ENCODE measurements at regions not wholly inside any gene's neighbourhood (a gene's known extent, or its start where the extent isn't known, plus 50 kb on each side); places are given as distances from the start of the nearest gene placed in this dataset.

- no peak overlapping the region for H3K27ac ChIP-seq (ENCODE audit: control insufficient read depth, insufficient read depth, low read length)
Observed at GRCh38 chr6:88374553-88374952, 208.4 kb upstream of the CNR1 start.

GRCh38 chr6:88371480-88371879 is 205.3 kb upstream of the CNR1 start:
- H3K27me3 ChIP-seq (ENCODE audit: control insufficient read depth, extremely low read depth, insufficient read depth, low read length): peaks cover 8% of the 10 kb centered on the region
- no peak overlapping the region for H3K4me3 ChIP-seq (ENCODE audit: control insufficient read depth in 2 of 3, extremely low read depth in 1 of 3, insufficient read depth in 2 of 3, low read depth in 1 of 3, low read length in 3 of 3)
- H2AFZ ChIP-seq (ENCODE audit: control insufficient read depth, low read length): no peak overlapping the region
- no peaks in the 10 kb centered on the region for H3K4me1 ChIP-seq (ENCODE audit: control insufficient read depth, extremely low read depth, insufficient read depth, low read length)
- no peak overlapping the region for H3K9ac ChIP-seq (ENCODE audit: control insufficient read depth, extremely low read depth, insufficient read depth, low read length)
- dilution Hi-C loops (cut with MboI; ENCODE audit: extremely low pct_ligation_motif_present, low sequenced_read_pairs): no loop called here
- no peaks in the 10 kb centered on the region for H3K79me2 ChIP-seq (ENCODE audit: control insufficient read depth, insufficient read depth, low read length)
- FAIRE-seq (no peak), DNase-seq (ENCODE audit: low read depth, low spot score) (no peak)
- H3K27ac ChIP-seq (ENCODE audit: control insufficient read depth, insufficient read depth, low read length): no peak overlapping the region
- no peak overlapping the region for H3K4me2 ChIP-seq (ENCODE audit: control insufficient read depth, extremely low read depth, insufficient read depth, low read depth, low read length)
- no peaks in the 10 kb centered on the region for H4K20me1 ChIP-seq (ENCODE audit: control insufficient read depth, extremely low read depth, insufficient read depth, low read length)
- H3K9me1 ChIP-seq (ENCODE audit: control insufficient read depth, extremely low read depth, insufficient read depth, low read length): no peaks in the 10 kb centered on the region
- H3K36me3 ChIP-seq (ENCODE audit: control insufficient read depth in 2 of 2, extremely low read depth in 1 of 2, insufficient read depth in 2 of 2, low read length in 2 of 2): no peaks in the 10 kb centered on the region
- no peak for TF ChIP-seq CTCF (optimal IDR thresholded peaks at IDR 0.05 in 1 of 3, IDR thresholded peaks at IDR 0.05 in 1 of 3, conservative IDR thresholded peaks at IDR 0.05 in 1 of 3; ENCODE audit: extremely low read depth in 1 of 3, insufficient read depth in 2 of 3, low read length in 3 of 3)
- TF ChIP-seq EZH2 (IDR thresholded peaks at IDR 0.05; ENCODE audit: low read length): no peak
- no peaks in the 10 kb centered on the region for H3K9me3 ChIP-seq (ENCODE audit: control insufficient read depth, low read depth, low read length)

More at GRCh38 chr6:88374553-88374952, 208.4 kb upstream of the CNR1 start:
- Histone ChIP-seq H3K36me3 (ENCODE audit: control insufficient read depth in 2 of 2, extremely low read depth in 1 of 2, insufficient read depth in 2 of 2, low read length in 2 of 2) (no peaks in the 10 kb centered on the region), H3K9ac (ENCODE audit: control insufficient read depth, extremely low read depth, insufficient read depth, low read length) (no peak overlapping the region), H2AFZ (ENCODE audit: control insufficient read depth, low read length) (no peak overlapping the region), H3K9me1 (ENCODE audit: control insufficient read depth, extremely low read depth, insufficient read depth, low read length) (no peaks in the 10 kb centered on the region), H3K9me3 (ENCODE audit: control insufficient read depth, low read depth, low read length) (no peaks in the 10 kb centered on the region), H3K79me2 (ENCODE audit: control insufficient read depth, insufficient read depth, low read length) (no peaks in the 10 kb centered on the region), H3K4me3 (ENCODE audit: control insufficient read depth in 2 of 3, extremely low read depth in 1 of 3, insufficient read depth in 2 of 3, low read depth in 1 of 3, low read length in 3 of 3) (no peak overlapping the region), H4K20me1 (ENCODE audit: control insufficient read depth, extremely low read depth, insufficient read depth, low read length) (no peaks in the 10 kb centered on the region), H3K27me3 (ENCODE audit: control insufficient read depth, extremely low read depth, insufficient read depth, low read length) (peaks cover 8% of the 10 kb centered on the region), H3K4me2 (ENCODE audit: control insufficient read depth, extremely low read depth, insufficient read depth, low read depth, low read length) (no peak overlapping the region), H3K4me1 (ENCODE audit: control insufficient read depth, extremely low read depth, insufficient read depth, low read length) (no peaks in the 10 kb centered on the region)
- TF ChIP-seq EZH2 (IDR thresholded peaks at IDR 0.05; ENCODE audit: low read length) (no peak), CTCF (optimal IDR thresholded peaks at IDR 0.05 in 1 of 3, IDR thresholded peaks at IDR 0.05 in 1 of 3, conservative IDR thresholded peaks at IDR 0.05 in 1 of 3; ENCODE audit: extremely low read depth in 1 of 3, insufficient read depth in 2 of 3, low read length in 3 of 3) (no peak)
- DNase-seq (ENCODE audit: low read depth, low spot score): no peak
- dilution Hi-C loops (cut with MboI; ENCODE audit: extremely low pct_ligation_motif_present, low sequenced_read_pairs): no loop called here
- FAIRE-seq: no peak
